ENCODE measurements at regions not wholly inside any gene's neighbourhood (a gene's known extent, or its start where the extent isn't known, plus 50 kb on each side); places are given as distances from the start of the nearest gene placed in this dataset.

- no peak overlapping the region for H3K27ac ChIP-seq
Observed at GRCh38 chr5:166540156-166540555, 1751.3 kb upstream of the WWC1 start.

GRCh38 chr5:166551384-166551783, 1740.1 kb upstream of the WWC1 start:
- Histone ChIP-seq H3K4me3 (no peak overlapping the region), H3K27me3 (no peaks in the 10 kb centered on the region), H3K36me3 (no peaks in the 10 kb centered on the region), H3K9me3 (no peaks in the 10 kb centered on the region), H3K27ac (no peak overlapping the region), H3K4me1 (no peaks in the 10 kb centered on the region)
- DNase-seq (no peak), ATAC-seq (no peak), FAIRE-seq (no peak)
- WGBS, 2 donors: 15 to 28% methylated on average over 2 of the region's 2 CpGs
- TF ChIP-seq CTCF (IDR thresholded peaks at IDR 0.05): no peak
- intact Hi-C loops (cut with DNase I): no loop called here

More at GRCh38 chr5:166540156-166540555, 1751.3 kb upstream of the WWC1 start:
- intact Hi-C loops (cut with DNase I): no loop called here
- Histone ChIP-seq H3K4me3 (no peak overlapping the region), H3K9me3 (no peaks in the 10 kb centered on the region), H3K27me3 (no peaks in the 10 kb centered on the region), H3K4me1 (no peaks in the 10 kb centered on the region), H3K36me3 (no peaks in the 10 kb centered on the region)
- DNase-seq: no peak
- no peak for TF ChIP-seq CTCF (IDR thresholded peaks at IDR 0.05)
- no peak for ATAC-seq
- FAIRE-seq: no peak
- WGBS, 2 donors: 69 to 83% methylated on average over 2 of the region's 2 CpGs

GRCh38 chr5:166553778-166554177, 1737.7 kb upstream of the WWC1 start:
- H3K27ac ChIP-seq: no peak overlapping the region
- TF ChIP-seq CTCF (IDR thresholded peaks at IDR 0.05): no peak
- no peak overlapping the region for H3K4me3 ChIP-seq
- H3K4me1 ChIP-seq: no peaks in the 10 kb centered on the region
- intact Hi-C loops (cut with DNase I): no loop called here
- no peaks in the 10 kb centered on the region for H3K9me3 ChIP-seq
- no peaks in the 10 kb centered on the region for H3K36me3 ChIP-seq
- DNase-seq (no peak), FAIRE-seq (no peak), ATAC-seq (no peak)
- WGBS, 2 donors: 72 to 79% methylated on average over 7 of the region's 7 CpGs
- H3K27me3 ChIP-seq: no peaks in the 10 kb centered on the region

GRCh38 chr5:166561759-166562158, 1729.7 kb upstream of the WWC1 start:
- DNase-seq (no peak), FAIRE-seq (no peak), ATAC-seq (no peak)
- no peaks in the 10 kb centered on the region for H3K9me3 ChIP-seq
- WGBS, 2 donors: 47 to 56% methylated on average over 3 of the region's 3 CpGs
- no peaks in the 10 kb centered on the region for H3K36me3 ChIP-seq
- H3K27ac ChIP-seq: no peak overlapping the region
- intact Hi-C loops (cut with DNase I): no loop called here
- no peaks in the 10 kb centered on the region for H3K27me3 ChIP-seq
- no peak for TF ChIP-seq CTCF (IDR thresholded peaks at IDR 0.05)
- H3K4me1 ChIP-seq: no peaks in the 10 kb centered on the region
- no peak overlapping the region for H3K4me3 ChIP-seq

GRCh38 chr5:166562246-166562645, 1729.2 kb upstream of the WWC1 start:
- no peaks in the 10 kb centered on the region for H3K9me3 ChIP-seq
- TF ChIP-seq CTCF (IDR thresholded peaks at IDR 0.05): no peak
- DNase-seq (no peak), FAIRE-seq (no peak), ATAC-seq (no peak)
- no peak overlapping the region for H3K4me3 ChIP-seq
- intact Hi-C loops (cut with DNase I): no loop called here
- WGBS, 2 donors: 40 to 41% methylated on average over 1 of the region's 1 CpG
- H3K36me3 ChIP-seq: no peaks in the 10 kb centered on the region
- H3K27me3 ChIP-seq: no peaks in the 10 kb centered on the region
- H3K4me1 ChIP-seq: no peaks in the 10 kb centered on the region
- no peak overlapping the region for H3K27ac ChIP-seq

Data from pancreas (tissue), 10 donors.